ENCODE measurements at regions not wholly inside any gene's neighbourhood (a gene's known extent, or its start where the extent isn't known, plus 50 kb on each side); places are given as distances from the start of the nearest gene placed in this dataset.

GRCh38 chr1:182735343-182735742, 51.0 kb upstream of the RGS8 start:
- Histone ChIP-seq H3K9me3 (replicated peaks) (no peaks in the 10 kb centered on the region), H3K27me3 (no peaks in the 10 kb centered on the region), H3K4me3 (no peak overlapping the region), H3K4me1 (0 out of 2 replicates have a peak, but pooled peaks cover 3% of the 10 kb centered on the region), H3K27ac (no peak overlapping the region), H3K36me3 (no peaks in the 10 kb centered on the region)
- DNase-seq: no peak

GRCh38 chr1:182739545-182739944, 50.0 kb upstream of the NPL start:
- H3K4me1 ChIP-seq: 0 out of 2 replicates have a peak, but pooled peaks cover 3% of the 10 kb centered on the region
- no peak overlapping the region for H3K4me3 ChIP-seq
- no peaks in the 10 kb centered on the region for H3K36me3 ChIP-seq
- no peaks in the 10 kb centered on the region for H3K27me3 ChIP-seq
- H3K27ac ChIP-seq: no peak overlapping the region
- DNase-seq: peak; percentile 28
- 0 out of 2 replicates have a peak, but pooled peaks cover 4% of the 10 kb centered on the region for H3K9me3 ChIP-seq (replicated peaks)

Data from SJCRH30 (cell line).